ENCODE measurements at regions not wholly inside any gene's neighbourhood (a gene's known extent, or its start where the extent isn't known, plus 50 kb on each side); places are given as distances from the start of the nearest gene placed in this dataset.

DNA sequence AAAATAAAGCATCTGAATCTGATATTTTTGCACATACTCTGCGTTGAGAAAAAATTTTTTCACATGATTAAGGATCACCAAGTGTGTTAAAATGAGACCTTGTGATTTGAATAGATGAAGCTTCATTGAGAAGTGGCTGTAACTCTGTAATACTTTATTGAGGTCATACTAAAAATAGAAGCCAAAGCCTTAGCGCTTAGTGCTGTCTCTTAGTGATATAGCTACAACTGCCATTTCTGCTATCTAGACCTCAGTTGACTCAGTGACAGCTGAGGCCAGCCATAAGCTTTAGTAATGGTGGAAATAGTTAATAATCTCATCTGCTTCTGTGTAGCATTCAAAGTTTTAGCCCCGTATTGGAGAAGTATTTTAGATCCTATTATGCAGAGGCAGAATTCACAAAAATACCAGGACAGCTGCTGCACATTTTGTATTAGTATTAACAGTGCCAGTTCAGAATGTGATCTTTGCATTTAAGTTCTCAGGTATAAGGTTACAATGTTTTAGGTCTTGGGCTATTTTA lies 107.4 kb upstream of the SGCD start:
- TF ChIP-seq, protein P1, sequence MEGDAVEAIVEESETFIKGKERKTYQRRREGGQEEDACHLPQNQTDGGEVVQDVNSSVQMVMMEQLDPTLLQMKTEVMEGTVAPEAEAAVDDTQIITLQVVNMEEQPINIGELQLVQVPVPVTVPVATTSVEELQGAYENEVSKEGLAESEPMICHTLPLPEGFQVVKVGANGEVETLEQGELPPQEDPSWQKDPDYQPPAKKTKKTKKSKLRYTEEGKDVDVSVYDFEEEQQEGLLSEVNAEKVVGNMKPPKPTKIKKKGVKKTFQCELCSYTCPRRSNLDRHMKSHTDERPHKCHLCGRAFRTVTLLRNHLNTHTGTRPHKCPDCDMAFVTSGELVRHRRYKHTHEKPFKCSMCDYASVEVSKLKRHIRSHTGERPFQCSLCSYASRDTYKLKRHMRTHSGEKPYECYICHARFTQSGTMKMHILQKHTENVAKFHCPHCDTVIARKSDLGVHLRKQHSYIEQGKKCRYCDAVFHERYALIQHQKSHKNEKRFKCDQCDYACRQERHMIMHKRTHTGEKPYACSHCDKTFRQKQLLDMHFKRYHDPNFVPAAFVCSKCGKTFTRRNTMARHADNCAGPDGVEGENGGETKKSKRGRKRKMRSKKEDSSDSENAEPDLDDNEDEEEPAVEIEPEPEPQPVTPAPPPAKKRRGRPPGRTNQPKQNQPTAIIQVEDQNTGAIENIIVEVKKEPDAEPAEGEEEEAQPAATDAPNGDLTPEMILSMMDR (IDR thresholded peaks at IDR 0.05): no peak
- no peak for TF ChIP-seq POLR2A (IDR thresholded peaks at IDR 0.05)
